Endothelial cell of umbilical vein (primary cell): ENCODE measurements at regions not wholly inside any gene's neighbourhood (a gene's known extent, or its start where the extent isn't known, plus 50 kb on each side); places are given as distances from the start of the nearest gene placed in this dataset.

Source experiments
- CTCF ChIP-seq, 2 donors: IDR thresholded peaks; 1 replicate in 1 of 2; 2 replicates in 1 of 2; pipeline ENCODE4 v1.5.1; 2011; ENCODE audit warnings: low read length in 2 of 2, mild to moderate bottlenecking in 2 of 2, moderate library complexity in 2 of 2, control low read depth in 1 of 2, inconsistent platforms in 1 of 2, low read depth in 1 of 2; ENCODE audit not compliant: insufficient read depth in 1 of 2; ENCODE audit errors: extremely low read depth in 1 of 2
- EZH2 ChIP-seq: IDR thresholded peaks from 2 replicates; pipeline ENCODE4 v1.6.1; 2012; ENCODE audit warnings: borderline replicate concordance, low read depth, mild to moderate bottlenecking, moderate library complexity, low read length, inconsistent platforms; ENCODE audit not compliant: severe bottlenecking
- MYC ChIP-seq: IDR thresholded peaks from one replicate; pipeline ENCODE4 v1.6.1; 2011; ENCODE audit warnings: mild to moderate bottlenecking, low read depth, low read length
- POLR2A ChIP-seq: IDR thresholded peaks from 2 replicates; pipeline ENCODE4 v1.6.1; 2012; ENCODE audit warnings: low read depth, mild to moderate bottlenecking, control low read depth, low read length
- POLR2AphosphoS5 ChIP-seq: IDR thresholded peaks from 2 replicates; pipeline ENCODE4 v1.6.1; 2012; ENCODE audit warnings: low read depth, mild to moderate bottlenecking, control low read depth, low read length, moderate library complexity; ENCODE audit not compliant: insufficient read depth

GRCh38 chr4:32909736-32910135, 2189.6 kb downstream of the PCDH7 start:
- TF ChIP-seq CTCF (IDR thresholded peaks at IDR 0.05; ENCODE audit: extremely low read depth in 1 of 2, insufficient read depth in 1 of 2, low read depth in 1 of 2, low read length in 2 of 2) (no peak), POLR2AphosphoS5 (no peak), POLR2A (no peak), MYC (no peak), EZH2 (no peak)
